ENCODE measurements at regions not wholly inside any gene's neighbourhood (a gene's known extent, or its start where the extent isn't known, plus 50 kb on each side); places are given as distances from the start of the nearest gene placed in this dataset.

- no peak for DNase-seq
- Mint-ChIP-seq H3K4me1 (no peaks in the 10 kb centered on the region), H3K4me3 (no peak overlapping the region), H3K27me3 (no peaks in the 10 kb centered on the region), H3K27ac (no peak overlapping the region), H3K36me3 (no peaks in the 10 kb centered on the region), H3K9me3 (peaks cover 5 to 11% (median 9%) of the 10 kb centered on the region in 3 donors)
- Histone ChIP-seq H3K4me1 (ENCODE audit: control insufficient read depth in 1 of 2, extremely low read depth in 1 of 2, insufficient read depth in 2 of 2, low read length in 2 of 2) (no peaks in the 10 kb centered on the region), H3K27me3 (replicated peaks in 1 of 2; ENCODE audit: control insufficient read depth in 2 of 2, extremely low read depth in 1 of 2, insufficient read depth in 2 of 2, low read length in 1 of 2) (no peaks in the 10 kb centered on the region), H3K9me3 (no peaks in the 10 kb centered on the region), H3K4me3 (ENCODE audit: control insufficient read depth in 1 of 2, extremely low read depth in 1 of 2, low read length in 1 of 2) (no peak overlapping the region), H3K27ac (ENCODE audit: low read length) (no peak overlapping the region), H3K36me3 (ENCODE audit: control insufficient read depth in 2 of 2, extremely low read depth in 1 of 2, insufficient read depth in 1 of 2, low read length in 1 of 2) (no peaks in the 10 kb centered on the region)
- ChIA-PET CTCF (no interaction called here), POLR2A (no interaction called here)
- no peak for ATAC-seq (replicated peaks in 1 of 4)
- no CpG with 5 or more reads among the region's 2 CpGs for WGBS (ENCODE audit: insufficient coverage)
Observed at GRCh38 chr5:125659316-125660023, 763.7 kb upstream of the GRAMD2B start.

- H3K4me1 Mint-ChIP-seq, result no peaks in the 10 kb centered on the region
- H3K4me3 Mint-ChIP-seq, result no peak overlapping the region
- no peaks in the 10 kb centered on the region for H3K36me3 ChIP-seq (ENCODE audit: control insufficient read depth in 2 of 2, extremely low read depth in 1 of 2, insufficient read depth in 1 of 2, low read length in 1 of 2)
- no peak overlapping the region for H3K27ac ChIP-seq (ENCODE audit: low read length)
- no peaks in the 10 kb centered on the region for H3K27me3 Mint-ChIP-seq
- WGBS (ENCODE audit: insufficient coverage), result 100% methylated on average over 1 of the region's 1 CpG
- DNase-seq (no peak), ATAC-seq (replicated peaks in 1 of 4) (no peak)
- H3K4me3 ChIP-seq (ENCODE audit: control insufficient read depth in 1 of 2, extremely low read depth in 1 of 2, low read length in 1 of 2), result no peak overlapping the region
- peaks cover 5 to 14% (median 9%) of the 10 kb centered on the region in 3 donors for H3K9me3 Mint-ChIP-seq
- H3K4me1 ChIP-seq (ENCODE audit: control insufficient read depth in 1 of 2, extremely low read depth in 1 of 2, insufficient read depth in 2 of 2, low read length in 2 of 2), result no peaks in the 10 kb centered on the region
- no peaks in the 10 kb centered on the region for H3K27me3 ChIP-seq (replicated peaks in 1 of 2; ENCODE audit: control insufficient read depth in 2 of 2, extremely low read depth in 1 of 2, insufficient read depth in 2 of 2, low read length in 1 of 2)
- no peaks in the 10 kb centered on the region for H3K36me3 Mint-ChIP-seq
- ChIA-PET POLR2A (no interaction called here), CTCF (no interaction called here)
- no peaks in the 10 kb centered on the region for H3K9me3 ChIP-seq
- H3K27ac Mint-ChIP-seq, result no peak overlapping the region
Observed at GRCh38 chr5:125660231-125660895, 762.8 kb upstream of the GRAMD2B start.

- Histone ChIP-seq H3K4me3 (ENCODE audit: control insufficient read depth in 1 of 2, extremely low read depth in 1 of 2, low read length in 1 of 2) (no peak overlapping the region), H3K27me3 (replicated peaks in 1 of 2; ENCODE audit: control insufficient read depth in 2 of 2, extremely low read depth in 1 of 2, insufficient read depth in 2 of 2, low read length in 1 of 2) (no peaks in the 10 kb centered on the region), H3K4me1 (ENCODE audit: control insufficient read depth in 1 of 2, extremely low read depth in 1 of 2, insufficient read depth in 2 of 2, low read length in 2 of 2) (no peaks in the 10 kb centered on the region), H3K36me3 (ENCODE audit: control insufficient read depth in 2 of 2, extremely low read depth in 1 of 2, insufficient read depth in 1 of 2, low read length in 1 of 2) (no peaks in the 10 kb centered on the region), H3K27ac (ENCODE audit: low read length) (no peak overlapping the region), H3K9me3 (no peaks in the 10 kb centered on the region)
- no CpG with 5 or more reads among the region's 1 CpG for WGBS (ENCODE audit: insufficient coverage)
- no peak for DNase-seq
- ATAC-seq (replicated peaks in 1 of 4), result no peak
- POLR2A ChIA-PET, result interaction anchor here in 1 of 2 donors (0.7 kb wide), 1 partner anchor 236 kb away, joined by 3 read pairs; no protein-coding TSS in a partner anchor
- Mint-ChIP-seq H3K27me3 (no peaks in the 10 kb centered on the region), H3K4me1 (no peaks in the 10 kb centered on the region), H3K27ac (no peak overlapping the region), H3K36me3 (no peaks in the 10 kb centered on the region), H3K9me3 (peaks cover 5 to 21% (median 12%) of the 10 kb centered on the region in 3 donors), H3K4me3 (no peak overlapping the region)
- CTCF ChIA-PET, result no interaction called here
Observed at GRCh38 chr5:125661584-125661983, 761.6 kb upstream of the GRAMD2B start.

GRCh38 chr5:125668884-125669283 is 754.3 kb upstream of the GRAMD2B start:
- H3K4me3 ChIP-seq (ENCODE audit: control insufficient read depth in 1 of 2, extremely low read depth in 1 of 2, low read length in 1 of 2), result no peak overlapping the region
- H3K9me3 ChIP-seq, result no peaks in the 10 kb centered on the region
- H3K27me3 ChIP-seq (replicated peaks in 1 of 2; ENCODE audit: control insufficient read depth in 2 of 2, extremely low read depth in 1 of 2, insufficient read depth in 2 of 2, low read length in 1 of 2), result no peaks in the 10 kb centered on the region
- no peaks in the 10 kb centered on the region for H3K27me3 Mint-ChIP-seq
- ATAC-seq (replicated peaks in 1 of 4) (no peak), DNase-seq (no peak)
- H3K9me3 Mint-ChIP-seq, result peaks cover 12 to 17% (median 15%) of the 10 kb centered on the region in 3 donors
- no peaks in the 10 kb centered on the region for H3K36me3 ChIP-seq (ENCODE audit: control insufficient read depth in 2 of 2, extremely low read depth in 1 of 2, insufficient read depth in 1 of 2, low read length in 1 of 2)
- no peak overlapping the region for H3K4me3 Mint-ChIP-seq
- no peak overlapping the region for H3K27ac Mint-ChIP-seq
- ChIA-PET CTCF (no interaction called here), POLR2A (no interaction called here)
- H3K27ac ChIP-seq (ENCODE audit: low read length), result no peak overlapping the region
- H3K4me1 ChIP-seq (ENCODE audit: control insufficient read depth in 1 of 2, extremely low read depth in 1 of 2, insufficient read depth in 2 of 2, low read length in 2 of 2), result no peaks in the 10 kb centered on the region
- H3K36me3 Mint-ChIP-seq, result no peaks in the 10 kb centered on the region
- no peaks in the 10 kb centered on the region for H3K4me1 Mint-ChIP-seq

- H3K36me3 ChIP-seq (ENCODE audit: control insufficient read depth in 2 of 2, extremely low read depth in 1 of 2, insufficient read depth in 1 of 2, low read length in 1 of 2), result no peaks in the 10 kb centered on the region
- ATAC-seq (replicated peaks in 1 of 4) (no peak), DNase-seq (no peak)
- CTCF ChIA-PET, result no interaction called here
- H3K27ac ChIP-seq (ENCODE audit: low read length), result no peak overlapping the region
- no CpG with 5 or more reads among the region's 4 CpGs for WGBS (ENCODE audit: insufficient coverage)
- H3K9me3 ChIP-seq, result no peaks in the 10 kb centered on the region
- Mint-ChIP-seq H3K36me3 (no peaks in the 10 kb centered on the region), H3K4me3 (no peak overlapping the region), H3K27ac (no peak overlapping the region), H3K4me1 (no peaks in the 10 kb centered on the region), H3K27me3 (no peaks in the 10 kb centered on the region), H3K9me3 (peaks cover 12 to 22% (median 21%) of the 10 kb centered on the region in 3 donors)
- no peaks in the 10 kb centered on the region for H3K4me1 ChIP-seq (ENCODE audit: control insufficient read depth in 1 of 2, extremely low read depth in 1 of 2, insufficient read depth in 2 of 2, low read length in 2 of 2)
- POLR2A ChIA-PET, result no interaction called here
- no peaks in the 10 kb centered on the region for H3K27me3 ChIP-seq (replicated peaks in 1 of 2; ENCODE audit: control insufficient read depth in 2 of 2, extremely low read depth in 1 of 2, insufficient read depth in 2 of 2, low read length in 1 of 2)
- H3K4me3 ChIP-seq (ENCODE audit: control insufficient read depth in 1 of 2, extremely low read depth in 1 of 2, low read length in 1 of 2), result no peak overlapping the region
Observed at GRCh38 chr5:125673359-125673950, 749.8 kb upstream of the GRAMD2B start.

GRCh38 chr5:125679522-125679921 is 743.7 kb upstream of the GRAMD2B start:
- Mint-ChIP-seq H3K27me3 (no peaks in the 10 kb centered on the region), H3K27ac (no peak overlapping the region), H3K4me1 (no peaks in the 10 kb centered on the region), H3K36me3 (no peaks in the 10 kb centered on the region), H3K9me3 (peaks cover 11 to 12% (median 12%) of the 10 kb centered on the region in 3 donors), H3K4me3 (no peak overlapping the region)
- WGBS (ENCODE audit: insufficient coverage), result no CpG with 5 or more reads among the region's 1 CpG
- DNase-seq (no peak), ATAC-seq (replicated peaks in 1 of 4) (no peak)
- Histone ChIP-seq H3K4me1 (ENCODE audit: control insufficient read depth in 1 of 2, extremely low read depth in 1 of 2, insufficient read depth in 2 of 2, low read length in 2 of 2) (no peaks in the 10 kb centered on the region), H3K4me3 (ENCODE audit: control insufficient read depth in 1 of 2, extremely low read depth in 1 of 2, low read length in 1 of 2) (no peak overlapping the region), H3K36me3 (ENCODE audit: control insufficient read depth in 2 of 2, extremely low read depth in 1 of 2, insufficient read depth in 1 of 2, low read length in 1 of 2) (no peaks in the 10 kb centered on the region), H3K27ac (ENCODE audit: low read length) (no peak overlapping the region), H3K27me3 (replicated peaks in 1 of 2; ENCODE audit: control insufficient read depth in 2 of 2, extremely low read depth in 1 of 2, insufficient read depth in 2 of 2, low read length in 1 of 2) (no peaks in the 10 kb centered on the region), H3K9me3 (no peaks in the 10 kb centered on the region)
- ChIA-PET CTCF (no interaction called here), POLR2A (no interaction called here)

All from T-cell (primary cell).